Breast epithelium (tissue), 3 donors: ENCODE measurements at regions not wholly inside any gene's neighbourhood (a gene's known extent, or its start where the extent isn't known, plus 50 kb on each side); places are given as distances from the start of the nearest gene placed in this dataset.

Experiments
- CTCF ChIP-seq, 3 donors: fragments of 450-650 bp; IDR thresholded peaks; one replicate each; pipeline ENCODE4 v1.5.1; 2016 to 2017; ENCODE audit warnings: antibody characterized with exemption in 3 of 3, mild to moderate bottlenecking in 3 of 3, moderate library complexity in 3 of 3
- POLR2A ChIP-seq: fragments of 450-650 bp; IDR thresholded peaks from one replicate; pipeline ENCODE4 v1.6.1; 2016; ENCODE audit warnings: antibody characterized with exemption, mild to moderate bottlenecking, moderate library complexity

DNA sequence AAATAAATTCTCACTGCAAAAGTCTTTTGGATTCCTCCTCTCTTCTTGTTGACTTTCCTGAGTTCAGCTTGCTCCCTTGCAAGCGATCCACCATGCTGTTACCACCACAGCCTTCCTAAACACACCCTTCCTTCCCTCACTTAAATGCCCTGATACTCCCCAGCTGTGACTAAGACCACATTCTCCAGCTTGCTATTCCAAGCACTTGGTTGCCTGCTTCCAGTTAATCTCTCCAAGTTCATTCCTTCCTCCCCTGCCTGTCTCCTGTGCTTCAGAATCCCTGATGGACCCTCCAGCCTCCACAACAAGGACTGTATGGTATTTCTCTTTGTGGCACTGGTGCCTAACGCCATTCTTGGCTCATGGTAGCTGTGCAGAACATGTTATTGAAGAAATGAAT lies 603.9 kb upstream of the CADM1 start:
- TF ChIP-seq CTCF (IDR thresholded peaks at IDR 0.05) (no peak), POLR2A (no peak)
